Endothelial cell of umbilical vein (primary cell): ENCODE measurements at regions not wholly inside any gene's neighbourhood (a gene's known extent, or its start where the extent isn't known, plus 50 kb on each side); places are given as distances from the start of the nearest gene placed in this dataset.
"Not testable (repeated sequence)": the region's sequence is repeated elsewhere in the genome, so short reads cannot be mapped to it uniquely, and the experiment has no call there.

ENCODE experiments used
- BruUV-seq: library from RNA; stranded (reverse); fragments of 400-500 nt; replicated peaks from 2 replicates; lab custom pipeline; 2021; lab: Mats Ljungman, UMichigan
- CTCF ChIA-PET: fragments of 300-600, 350-600 bp; sonication (Branson Sonifier 250); formaldehyde crosslinking; loops from one replicate; lab custom pipeline; 2021; ENCODE audit warnings: antibody characterized with exemption, inconsistent platforms; lab: Charles Lee
- POLR2A ChIA-PET: fragments of 300-600, 350-600 bp; sonication (Branson Sonifier 250); formaldehyde crosslinking; loops from one replicate; lab custom pipeline; 2021; ENCODE audit warnings: antibody characterized with exemption, inconsistent platforms; lab: Charles Lee
- DNase-seq: peaks from one replicate; pipeline ENCODE4 v3.0.0-alpha.2; 2011; ENCODE audit warnings: low read depth, low spot score
- FAIRE-seq: peaks from 2 replicates; lab custom pipeline; 2011; peaks lifted over from hg19 to GRCh38; lab: Jason Lieb, UNC
- H2AFZ ChIP-seq: 2 replicates; pipeline ENCODE4 v1.6.0; 2012; ENCODE audit warnings: low read depth, low read length, control low read depth, inconsistent platforms
- H3K27ac ChIP-seq: 2 replicates; pipeline ENCODE4 v1.5.1; 2011; ENCODE audit warnings: low read depth, mild to moderate bottlenecking, control low read depth, low read length, moderate library complexity; ENCODE audit not compliant: insufficient read depth
- H3K27me3 ChIP-seq, 2 experiments: 2 replicates each; pipeline versions ENCODE4 v1.6.0 to v1.6.1; 2011; ENCODE audit warnings: low read length in 2 of 2, mixed read lengths in 1 of 2; ENCODE audit not compliant: control insufficient read depth in 2 of 2, insufficient read depth in 2 of 2
- H3K36me3 ChIP-seq, 2 experiments: 2 replicates in 1 of 2; 3 replicates in 1 of 2; pipeline ENCODE4 v1.5.1; 2011; ENCODE audit warnings: low read length in 2 of 2, mild to moderate bottlenecking in 1 of 2, moderate library complexity in 1 of 2; ENCODE audit not compliant: control insufficient read depth in 2 of 2, insufficient read depth in 2 of 2; ENCODE audit errors: extremely low read depth in 1 of 2
- H3K4me1 ChIP-seq: 3 replicates; pipeline ENCODE4 v1.5.1; 2011; ENCODE audit warnings: mild to moderate bottlenecking, low read length; ENCODE audit not compliant: control insufficient read depth, insufficient read depth; ENCODE audit errors: extremely low read depth
- H3K4me2 ChIP-seq: 2 replicates; pipeline ENCODE4 v1.6.1; 2011; ENCODE audit warnings: low read length, control low read depth, mixed read lengths; ENCODE audit not compliant: insufficient read depth
- H3K4me3 ChIP-seq, 3 experiments: fragments of 200-600 bp in 1 of 3; sonication (generic), shearing (Covaris generic) in 1 of 3; replicated peaks in 1 of 3; 2 replicates each; pipeline ENCODE4 v1.5.1; 2011 to 2016; ENCODE audit warnings: control low read depth in 3 of 3, low read length in 3 of 3, mild to moderate bottlenecking in 2 of 3, inconsistent platforms in 1 of 3, low read depth in 1 of 3, moderate library complexity in 1 of 3; ENCODE audit not compliant: insufficient read depth in 1 of 3
- H3K79me2 ChIP-seq: 2 replicates; pipeline ENCODE4 v1.6.0; 2012; ENCODE audit warnings: low read length, inconsistent platforms; ENCODE audit not compliant: control insufficient read depth, insufficient read depth
- H3K9ac ChIP-seq: replicated peaks from 2 replicates; pipeline ENCODE3; 2011; ENCODE audit warnings: low read length, control low read depth; ENCODE audit not compliant: insufficient read depth; ENCODE audit errors: extremely low read depth
- H3K9me1 ChIP-seq: replicated peaks from 3 replicates; pipeline ENCODE4 v1.6.0; 2011; ENCODE audit warnings: mild to moderate bottlenecking, low read length; ENCODE audit not compliant: control insufficient read depth, insufficient read depth; ENCODE audit errors: extremely low read depth
- H3K9me3 ChIP-seq: replicated peaks from 2 replicates; pipeline ENCODE4 v1.5.1; 2012; ENCODE audit warnings: low read length, inconsistent platforms; ENCODE audit not compliant: control insufficient read depth, insufficient read depth
- H4K20me1 ChIP-seq: replicated peaks from 2 replicates; pipeline ENCODE3; 2011; ENCODE audit warnings: mild to moderate bottlenecking, low read length; ENCODE audit not compliant: control insufficient read depth, insufficient read depth; ENCODE audit errors: extremely low read depth
- EZH2 ChIP-seq: IDR thresholded peaks from 2 replicates; pipeline ENCODE4 v1.6.1; 2012; ENCODE audit warnings: borderline replicate concordance, low read depth, mild to moderate bottlenecking, moderate library complexity, low read length, inconsistent platforms; ENCODE audit not compliant: severe bottlenecking
- FOS ChIP-seq: IDR thresholded peaks from 2 replicates; pipeline ENCODE4 v1.6.1; 2011; ENCODE audit warnings: mild to moderate bottlenecking, low read length, moderate library complexity, borderline replicate concordance; ENCODE audit not compliant: insufficient read depth
- GATA2 ChIP-seq: IDR thresholded peaks from 2 replicates; pipeline ENCODE4 v1.7.0; 2011; ENCODE audit warnings: low read depth, mild to moderate bottlenecking, moderate library complexity, mixed read lengths, low read length; ENCODE audit not compliant: insufficient read length, insufficient read depth
- MAX ChIP-seq: IDR thresholded peaks from 2 replicates; pipeline ENCODE4 v1.6.1; 2011; ENCODE audit not compliant: insufficient read depth, insufficient read length
- dilution Hi-C: fragments of 300-500 bp; cut with MboI; formaldehyde crosslinking; loops from one replicate; pipeline ENCODE4 v1.15.0; 2019; ENCODE audit warnings: low sequenced_read_pairs; ENCODE audit not compliant: extremely low pct_ligation_motif_present
- intact Hi-C: fragments of 100-400 bp; cut with micrococcal nuclease; formaldehyde crosslinking; loops from one replicate; pipeline ENCODE4 v1.10.0; 2022
- TF ChIP-seq, protein P1 (sequence below), 2 donors: IDR thresholded peaks; 1 replicate in 1 of 2; 2 replicates in 1 of 2; pipeline ENCODE4 v1.5.1; 2011; ENCODE audit warnings: low read length in 2 of 2, mild to moderate bottlenecking in 2 of 2, moderate library complexity in 2 of 2, control low read depth in 1 of 2, inconsistent platforms in 1 of 2, low read depth in 1 of 2; ENCODE audit not compliant: insufficient read depth in 1 of 2; ENCODE audit errors: extremely low read depth in 1 of 2

- CTCF ChIA-PET, POLR2A ChIA-PET, dilution Hi-C loops: not testable (repeated sequence)
These were observed 361.6 kb upstream of the SGO1 start for GRCh38 chr3:20547361-20548269.

DNA sequence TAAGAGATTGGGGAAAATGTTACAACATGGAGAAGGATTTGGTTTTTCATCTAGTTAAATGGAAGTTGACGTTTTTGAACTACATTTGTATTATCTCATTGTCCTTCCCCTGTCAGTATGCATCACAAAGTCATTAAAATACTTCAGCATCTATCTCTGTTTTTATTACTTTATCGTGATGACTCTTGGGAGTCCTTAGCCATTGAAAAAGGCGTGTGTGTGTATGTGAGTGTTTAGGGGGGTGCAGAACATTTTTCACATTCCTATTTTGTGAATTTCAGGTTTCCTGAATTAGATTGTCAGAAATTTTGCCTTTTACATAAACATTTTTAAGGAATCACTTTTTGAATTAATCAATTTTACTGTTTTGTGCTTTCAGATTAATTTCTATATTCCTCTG is 360.6 kb upstream of the SGO1 start:
- POLR2A ChIA-PET, result no interaction called here
- Histone ChIP-seq H3K9ac (no peak overlapping the region), H3K27ac (no peak overlapping the region), H3K9me1 (no peaks in the 10 kb centered on the region), H3K27me3 (no peaks in the 10 kb centered on the region), H3K9me3 (no peaks in the 10 kb centered on the region), H3K4me1 (peaks cover 2% of the 10 kb centered on the region), H2AFZ (no peak overlapping the region), H3K4me2 (peak overlapping the region; percentile 0), H3K79me2 (no peaks in the 10 kb centered on the region), H3K36me3 (no peaks in the 10 kb centered on the region), H3K4me3 (no peak overlapping the region), H4K20me1 (no peaks in the 10 kb centered on the region)
- no peak for TF ChIP-seq EZH2
- TF ChIP-seq MAX, result no peak
- TF ChIP-seq, protein P1, sequence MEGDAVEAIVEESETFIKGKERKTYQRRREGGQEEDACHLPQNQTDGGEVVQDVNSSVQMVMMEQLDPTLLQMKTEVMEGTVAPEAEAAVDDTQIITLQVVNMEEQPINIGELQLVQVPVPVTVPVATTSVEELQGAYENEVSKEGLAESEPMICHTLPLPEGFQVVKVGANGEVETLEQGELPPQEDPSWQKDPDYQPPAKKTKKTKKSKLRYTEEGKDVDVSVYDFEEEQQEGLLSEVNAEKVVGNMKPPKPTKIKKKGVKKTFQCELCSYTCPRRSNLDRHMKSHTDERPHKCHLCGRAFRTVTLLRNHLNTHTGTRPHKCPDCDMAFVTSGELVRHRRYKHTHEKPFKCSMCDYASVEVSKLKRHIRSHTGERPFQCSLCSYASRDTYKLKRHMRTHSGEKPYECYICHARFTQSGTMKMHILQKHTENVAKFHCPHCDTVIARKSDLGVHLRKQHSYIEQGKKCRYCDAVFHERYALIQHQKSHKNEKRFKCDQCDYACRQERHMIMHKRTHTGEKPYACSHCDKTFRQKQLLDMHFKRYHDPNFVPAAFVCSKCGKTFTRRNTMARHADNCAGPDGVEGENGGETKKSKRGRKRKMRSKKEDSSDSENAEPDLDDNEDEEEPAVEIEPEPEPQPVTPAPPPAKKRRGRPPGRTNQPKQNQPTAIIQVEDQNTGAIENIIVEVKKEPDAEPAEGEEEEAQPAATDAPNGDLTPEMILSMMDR (IDR thresholded peaks at IDR 0.05; ENCODE audit: extremely low read depth in 1 of 2, insufficient read depth in 1 of 2, low read depth in 1 of 2, low read length in 2 of 2), result no peak
- no peak for TF ChIP-seq GATA2
- no peak for TF ChIP-seq FOS
- CTCF ChIA-PET, result no interaction called here
- intact Hi-C loops, result no loop called here
- no TSS peak for BruUV-seq
- dilution Hi-C loops, result no loop called here
- no peak for DNase-seq
- no peak for FAIRE-seq

More at GRCh38 chr3:20547361-20548269, 361.6 kb upstream of the SGO1 start:
- H3K27ac ChIP-seq, H3K9me1 ChIP-seq, H3K4me3 ChIP-seq, DNase-seq, FAIRE-seq, H3K4me1 ChIP-seq, H4K20me1 ChIP-seq, BruUV-seq, H3K36me3 ChIP-seq, H3K9ac ChIP-seq, H2AFZ ChIP-seq, H3K27me3 ChIP-seq, H3K4me2 ChIP-seq, H3K9me3 ChIP-seq, intact Hi-C loops, H3K79me2 ChIP-seq: not testable (repeated sequence)
